ENCODE measurements at regions not wholly inside any gene's neighbourhood (a gene's known extent, or its start where the extent isn't known, plus 50 kb on each side); places are given as distances from the start of the nearest gene placed in this dataset.

DNA sequence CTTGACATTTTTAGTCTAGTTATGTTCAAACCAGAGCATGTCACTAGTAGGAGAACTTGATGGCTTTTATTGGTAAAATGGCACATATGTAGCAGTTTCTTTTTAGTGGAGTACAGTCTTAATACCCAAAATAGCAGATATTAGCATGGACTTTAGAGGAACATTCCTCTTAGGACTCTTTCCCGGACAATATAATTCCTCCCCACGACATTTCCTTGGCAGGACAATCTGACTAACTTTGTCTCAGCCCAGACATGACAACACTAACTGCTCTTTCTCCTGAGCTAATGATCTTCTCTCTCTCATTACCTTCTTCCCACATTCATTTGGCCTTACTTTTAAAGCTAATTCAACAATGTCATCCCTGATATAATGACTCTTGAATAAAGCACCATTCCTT lies 62.5 kb downstream of the ADAMTS1 start:
- TF ChIP-seq, protein P1, sequence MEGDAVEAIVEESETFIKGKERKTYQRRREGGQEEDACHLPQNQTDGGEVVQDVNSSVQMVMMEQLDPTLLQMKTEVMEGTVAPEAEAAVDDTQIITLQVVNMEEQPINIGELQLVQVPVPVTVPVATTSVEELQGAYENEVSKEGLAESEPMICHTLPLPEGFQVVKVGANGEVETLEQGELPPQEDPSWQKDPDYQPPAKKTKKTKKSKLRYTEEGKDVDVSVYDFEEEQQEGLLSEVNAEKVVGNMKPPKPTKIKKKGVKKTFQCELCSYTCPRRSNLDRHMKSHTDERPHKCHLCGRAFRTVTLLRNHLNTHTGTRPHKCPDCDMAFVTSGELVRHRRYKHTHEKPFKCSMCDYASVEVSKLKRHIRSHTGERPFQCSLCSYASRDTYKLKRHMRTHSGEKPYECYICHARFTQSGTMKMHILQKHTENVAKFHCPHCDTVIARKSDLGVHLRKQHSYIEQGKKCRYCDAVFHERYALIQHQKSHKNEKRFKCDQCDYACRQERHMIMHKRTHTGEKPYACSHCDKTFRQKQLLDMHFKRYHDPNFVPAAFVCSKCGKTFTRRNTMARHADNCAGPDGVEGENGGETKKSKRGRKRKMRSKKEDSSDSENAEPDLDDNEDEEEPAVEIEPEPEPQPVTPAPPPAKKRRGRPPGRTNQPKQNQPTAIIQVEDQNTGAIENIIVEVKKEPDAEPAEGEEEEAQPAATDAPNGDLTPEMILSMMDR (IDR thresholded peaks at IDR 0.05) = no peak
- TF ChIP-seq, protein P2, sequence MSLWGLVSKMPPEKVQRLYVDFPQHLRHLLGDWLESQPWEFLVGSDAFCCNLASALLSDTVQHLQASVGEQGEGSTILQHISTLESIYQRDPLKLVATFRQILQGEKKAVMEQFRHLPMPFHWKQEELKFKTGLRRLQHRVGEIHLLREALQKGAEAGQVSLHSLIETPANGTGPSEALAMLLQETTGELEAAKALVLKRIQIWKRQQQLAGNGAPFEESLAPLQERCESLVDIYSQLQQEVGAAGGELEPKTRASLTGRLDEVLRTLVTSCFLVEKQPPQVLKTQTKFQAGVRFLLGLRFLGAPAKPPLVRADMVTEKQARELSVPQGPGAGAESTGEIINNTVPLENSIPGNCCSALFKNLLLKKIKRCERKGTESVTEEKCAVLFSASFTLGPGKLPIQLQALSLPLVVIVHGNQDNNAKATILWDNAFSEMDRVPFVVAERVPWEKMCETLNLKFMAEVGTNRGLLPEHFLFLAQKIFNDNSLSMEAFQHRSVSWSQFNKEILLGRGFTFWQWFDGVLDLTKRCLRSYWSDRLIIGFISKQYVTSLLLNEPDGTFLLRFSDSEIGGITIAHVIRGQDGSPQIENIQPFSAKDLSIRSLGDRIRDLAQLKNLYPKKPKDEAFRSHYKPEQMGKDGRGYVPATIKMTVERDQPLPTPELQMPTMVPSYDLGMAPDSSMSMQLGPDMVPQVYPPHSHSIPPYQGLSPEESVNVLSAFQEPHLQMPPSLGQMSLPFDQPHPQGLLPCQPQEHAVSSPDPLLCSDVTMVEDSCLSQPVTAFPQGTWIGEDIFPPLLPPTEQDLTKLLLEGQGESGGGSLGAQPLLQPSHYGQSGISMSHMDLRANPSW (CRISPR knock-in tag; conservative IDR thresholded peaks at IDR 0.05; ENCODE audit: low read depth) = no peak
- TF ChIP-seq, protein P3, sequence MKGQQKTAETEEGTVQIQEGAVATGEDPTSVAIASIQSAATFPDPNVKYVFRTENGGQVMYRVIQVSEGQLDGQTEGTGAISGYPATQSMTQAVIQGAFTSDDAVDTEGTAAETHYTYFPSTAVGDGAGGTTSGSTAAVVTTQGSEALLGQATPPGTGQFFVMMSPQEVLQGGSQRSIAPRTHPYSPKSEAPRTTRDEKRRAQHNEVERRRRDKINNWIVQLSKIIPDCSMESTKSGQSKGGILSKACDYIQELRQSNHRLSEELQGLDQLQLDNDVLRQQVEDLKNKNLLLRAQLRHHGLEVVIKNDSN (CRISPR knock-in tag; IDR thresholded peaks at IDR 0.05) = no peak
